ENCODE measurements at regions not wholly inside any gene's neighbourhood (a gene's known extent, or its start where the extent isn't known, plus 50 kb on each side); places are given as distances from the start of the nearest gene placed in this dataset.

DNA sequence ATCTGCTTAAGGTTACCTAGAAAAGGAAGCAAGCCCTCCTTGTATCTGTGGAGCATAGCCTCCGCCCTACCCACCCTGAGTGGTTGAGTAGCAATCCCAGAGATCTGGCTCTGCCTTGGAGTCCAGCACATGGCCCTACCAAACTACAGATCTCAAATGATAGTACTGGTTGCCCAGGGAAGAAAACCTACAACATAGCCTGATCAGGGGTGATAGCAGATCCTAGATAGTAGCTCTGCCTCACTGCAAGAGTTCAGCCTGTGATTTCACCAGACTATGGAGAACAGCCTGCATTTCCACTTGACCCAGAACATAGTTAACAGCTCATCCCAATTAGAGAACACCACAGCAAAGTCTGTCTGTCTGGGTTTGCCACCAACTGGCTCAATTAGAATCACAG lies 279.5 kb downstream of the ETNK1 start:
- no peaks in the 10 kb centered on the region for H4K20me1 ChIP-seq (ENCODE audit: insufficient read depth)
- no peaks in the 10 kb centered on the region for H3F3A ChIP-seq (ENCODE audit: insufficient read depth)
- no peak overlapping the region for H3K27ac ChIP-seq
- H3K9ac ChIP-seq, result no peak overlapping the region
- in situ Hi-C loops (cut with MboI), result no loop called here
- no peaks in the 10 kb centered on the region for H3K36me3 ChIP-seq (ENCODE audit: low read depth)
- H2AFZ ChIP-seq, result no peak overlapping the region
- H3K4me1 ChIP-seq (ENCODE audit: insufficient read depth), result no peaks in the 10 kb centered on the region
- no peak overlapping the region for H3K4me3 ChIP-seq
- no peaks in the 10 kb centered on the region for H3K27me3 ChIP-seq (replicated peaks; ENCODE audit: insufficient read depth)
- no peak for TF ChIP-seq EZH2 (IDR thresholded peaks at IDR 0.05; ENCODE audit: insufficient read depth, poor library complexity, severe bottlenecking)
- TF ChIP-seq EZH2phosphoT487 (IDR thresholded peaks at IDR 0.05; ENCODE audit: insufficient read depth, low read depth), result no peak
- DNase-seq, result no peak
- WGBS, 2 experiments (ENCODE audit: low coverage in 1 of 2, low lambda C conversion rate in 2 of 2, missing lambda C conversion rate in 2 of 2), result 10 to 17% methylated on average over 1 of the region's 1 CpG
- H3K9me2 ChIP-seq (ENCODE audit: insufficient read depth), result no peaks in the 10 kb centered on the region
- H3K4me2 ChIP-seq (ENCODE audit: unreplicated experiment), result no peak overlapping the region
- no peaks in the 10 kb centered on the region for H3K9me3 ChIP-seq (ENCODE audit: low read depth)
- H3K79me2 ChIP-seq (ENCODE audit: insufficient read depth), result no peaks in the 10 kb centered on the region

DNA sequence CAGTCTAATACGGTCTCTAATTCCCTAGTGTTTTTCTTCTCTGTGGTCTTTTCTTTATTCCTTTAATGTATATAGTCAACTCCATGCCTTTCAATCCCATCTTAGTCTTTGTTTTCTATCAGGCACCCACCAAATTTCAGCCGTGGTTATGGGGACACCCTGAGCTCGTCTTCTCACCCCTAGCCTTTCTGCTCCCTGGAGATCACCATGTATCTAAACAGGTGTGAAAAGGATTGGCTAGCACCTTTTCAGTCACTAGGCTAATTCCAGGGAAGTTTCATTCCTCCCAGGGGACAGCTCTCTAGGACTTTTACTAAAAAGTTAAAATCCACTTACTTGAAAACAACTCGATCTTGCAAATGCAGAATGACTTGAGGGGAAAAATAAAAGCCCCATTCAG lies 291.3 kb downstream of the ETNK1 start:
- no peak for TF ChIP-seq EZH2 (IDR thresholded peaks at IDR 0.05; ENCODE audit: insufficient read depth, poor library complexity, severe bottlenecking)
- TF ChIP-seq EZH2phosphoT487 (IDR thresholded peaks at IDR 0.05; ENCODE audit: insufficient read depth, low read depth), result no peak
- Histone ChIP-seq H3K27ac (no peak overlapping the region), H2AFZ (no peak overlapping the region), H3K9ac (no peak overlapping the region), H3F3A (ENCODE audit: insufficient read depth) (no peaks in the 10 kb centered on the region), H3K4me3 (no peak overlapping the region), H3K79me2 (ENCODE audit: insufficient read depth) (no peaks in the 10 kb centered on the region), H4K20me1 (ENCODE audit: insufficient read depth) (no peaks in the 10 kb centered on the region), H3K9me3 (ENCODE audit: low read depth) (no peaks in the 10 kb centered on the region), H3K36me3 (ENCODE audit: low read depth) (no peaks in the 10 kb centered on the region), H3K9me2 (ENCODE audit: insufficient read depth) (no peaks in the 10 kb centered on the region), H3K4me1 (ENCODE audit: insufficient read depth) (no peaks in the 10 kb centered on the region), H3K4me2 (ENCODE audit: unreplicated experiment) (no peak overlapping the region), H3K27me3 (replicated peaks; ENCODE audit: insufficient read depth) (no peaks in the 10 kb centered on the region; the same call in 1 of the 2 replicates)
- 24 to 30% methylated on average over 4 of the region's 4 CpGs for WGBS, 2 experiments (ENCODE audit: low coverage in 1 of 2, low lambda C conversion rate in 2 of 2, missing lambda C conversion rate in 2 of 2)
- no peak for DNase-seq
- in situ Hi-C loops (cut with MboI), result no loop called here

DNA sequence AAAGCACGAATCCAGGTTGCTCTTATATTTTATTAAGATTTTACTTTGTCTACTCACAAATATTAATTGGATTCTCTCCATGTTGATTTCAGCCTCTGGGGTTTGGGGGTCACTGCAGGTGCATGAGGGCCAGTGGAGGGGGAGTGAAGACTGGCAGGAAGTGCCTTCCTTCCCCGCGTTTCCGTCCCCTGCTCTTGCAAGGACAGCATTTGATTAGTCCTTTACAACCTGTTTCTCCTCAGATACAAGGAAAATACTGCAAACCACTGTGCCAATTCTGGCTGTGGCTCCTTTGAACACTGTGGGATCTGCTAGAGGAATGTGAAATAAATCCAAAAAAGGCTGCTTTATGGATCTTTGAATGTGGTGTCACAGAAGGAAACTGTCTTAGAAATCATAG lies 291.8 kb downstream of the ETNK1 start:
- H3K27ac ChIP-seq, result no peak overlapping the region
- no peaks in the 10 kb centered on the region for H3K9me3 ChIP-seq (ENCODE audit: low read depth)
- no peak overlapping the region for H3K9ac ChIP-seq
- in situ Hi-C loops (cut with MboI), result no loop called here
- H3K79me2 ChIP-seq (ENCODE audit: insufficient read depth), result no peaks in the 10 kb centered on the region
- H3K9me2 ChIP-seq (ENCODE audit: insufficient read depth), result no peaks in the 10 kb centered on the region
- no peak overlapping the region for H3K4me2 ChIP-seq (ENCODE audit: unreplicated experiment)
- no peaks in the 10 kb centered on the region; the same call in 1 of the 2 replicates for H3K27me3 ChIP-seq (replicated peaks; ENCODE audit: insufficient read depth)
- H2AFZ ChIP-seq, result no peak overlapping the region
- H3K4me3 ChIP-seq, result no peak overlapping the region
- H3K36me3 ChIP-seq (ENCODE audit: low read depth), result no peaks in the 10 kb centered on the region
- DNase-seq, result no peak
- no peaks in the 10 kb centered on the region for H3F3A ChIP-seq (ENCODE audit: insufficient read depth)
- TF ChIP-seq EZH2 (IDR thresholded peaks at IDR 0.05; ENCODE audit: insufficient read depth, poor library complexity, severe bottlenecking) (no peak), EZH2phosphoT487 (IDR thresholded peaks at IDR 0.05; ENCODE audit: insufficient read depth, low read depth) (no peak)
- no peaks in the 10 kb centered on the region for H4K20me1 ChIP-seq (ENCODE audit: insufficient read depth)
- no peaks in the 10 kb centered on the region for H3K4me1 ChIP-seq (ENCODE audit: insufficient read depth)
- WGBS, 2 experiments (ENCODE audit: low coverage in 1 of 2, low lambda C conversion rate in 2 of 2, missing lambda C conversion rate in 2 of 2), result 0 to 4% methylated on average over 4 of the region's 4 CpGs

DNA sequence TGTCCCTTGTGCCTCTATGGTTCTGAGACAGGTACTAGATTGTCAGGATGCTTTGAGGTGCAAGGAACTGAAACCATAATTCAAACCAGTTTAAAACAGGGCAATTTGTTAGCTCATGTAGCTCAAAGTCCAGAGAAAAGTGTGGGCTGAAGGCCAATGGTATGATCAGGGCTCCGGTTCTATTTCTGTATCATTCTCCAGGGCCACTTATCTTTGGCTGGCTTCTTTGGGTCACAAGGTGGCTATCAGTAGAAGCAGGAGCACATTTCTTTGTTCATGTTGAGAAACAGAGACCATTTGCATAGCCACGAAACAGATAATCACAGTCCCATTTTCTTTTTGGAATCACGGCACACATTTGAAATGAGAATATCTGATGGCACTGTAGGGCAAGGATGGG lies 294.9 kb downstream of the ETNK1 start:
- H3K27me3 ChIP-seq (replicated peaks; ENCODE audit: insufficient read depth), result no peaks in the 10 kb centered on the region
- in situ Hi-C loops (cut with MboI), result no loop called here
- no peak overlapping the region for H3K9ac ChIP-seq
- H3K4me1 ChIP-seq (ENCODE audit: insufficient read depth), result no peaks in the 10 kb centered on the region
- H2AFZ ChIP-seq, result no peak overlapping the region
- TF ChIP-seq EZH2 (IDR thresholded peaks at IDR 0.05; ENCODE audit: insufficient read depth, poor library complexity, severe bottlenecking), result no peak
- TF ChIP-seq EZH2phosphoT487 (IDR thresholded peaks at IDR 0.05; ENCODE audit: insufficient read depth, low read depth), result no peak
- no peaks in the 10 kb centered on the region for H3F3A ChIP-seq (ENCODE audit: insufficient read depth)
- no peak for DNase-seq
- no peaks in the 10 kb centered on the region for H3K9me3 ChIP-seq (ENCODE audit: low read depth)
- H3K4me2 ChIP-seq (ENCODE audit: unreplicated experiment), result no peak overlapping the region
- H3K9me2 ChIP-seq (ENCODE audit: insufficient read depth), result no peaks in the 10 kb centered on the region
- WGBS, 2 experiments (ENCODE audit: low coverage in 1 of 2, low lambda C conversion rate in 2 of 2, missing lambda C conversion rate in 2 of 2), result 27 to 33% methylated on average over 3 of the region's 3 CpGs
- H3K4me3 ChIP-seq, result no peak overlapping the region
- H3K79me2 ChIP-seq (ENCODE audit: insufficient read depth), result no peaks in the 10 kb centered on the region
- H3K36me3 ChIP-seq (ENCODE audit: low read depth), result no peaks in the 10 kb centered on the region
- no peaks in the 10 kb centered on the region for H4K20me1 ChIP-seq (ENCODE audit: insufficient read depth)
- no peak overlapping the region for H3K27ac ChIP-seq

DNA sequence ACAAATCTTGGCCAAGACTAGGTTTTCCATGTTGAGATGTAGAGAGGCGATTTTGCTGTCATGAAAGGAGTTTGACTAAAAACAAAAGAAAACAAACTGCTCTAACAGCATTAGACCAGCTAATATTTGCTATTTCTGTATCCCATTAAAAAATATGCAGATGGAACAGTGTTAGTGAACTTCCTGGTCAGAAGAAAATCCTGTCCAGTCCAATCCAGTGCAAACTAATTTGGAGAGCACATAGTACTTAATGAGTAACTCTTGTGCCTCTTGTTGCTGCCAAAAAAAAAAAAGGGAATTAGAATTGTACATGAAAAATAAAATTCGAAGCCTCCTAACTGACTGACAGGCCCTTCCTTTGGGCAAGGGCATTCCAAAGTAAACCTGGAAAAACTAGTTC lies 298.8 kb downstream of the ETNK1 start:
- no peak overlapping the region for H3K4me3 ChIP-seq
- H3K27me3 ChIP-seq (replicated peaks; ENCODE audit: insufficient read depth), result no peaks in the 10 kb centered on the region
- H3K36me3 ChIP-seq (ENCODE audit: low read depth), result no peaks in the 10 kb centered on the region
- no peak overlapping the region for H2AFZ ChIP-seq
- no peaks in the 10 kb centered on the region for H3K79me2 ChIP-seq (ENCODE audit: insufficient read depth)
- H3K27ac ChIP-seq, result no peak overlapping the region
- no peaks in the 10 kb centered on the region for H3F3A ChIP-seq (ENCODE audit: insufficient read depth)
- TF ChIP-seq EZH2phosphoT487 (IDR thresholded peaks at IDR 0.05; ENCODE audit: insufficient read depth, low read depth) (no peak), EZH2 (IDR thresholded peaks at IDR 0.05; ENCODE audit: insufficient read depth, poor library complexity, severe bottlenecking) (no peak)
- H3K4me1 ChIP-seq (ENCODE audit: insufficient read depth), result no peaks in the 10 kb centered on the region
- H3K4me2 ChIP-seq (ENCODE audit: unreplicated experiment), result no peak overlapping the region
- WGBS, 2 experiments (ENCODE audit: low coverage in 1 of 2, low lambda C conversion rate in 2 of 2, missing lambda C conversion rate in 2 of 2), result 11 to 21% methylated on average over 2 of the region's 2 CpGs
- no peaks in the 10 kb centered on the region for H3K9me2 ChIP-seq (ENCODE audit: insufficient read depth)
- in situ Hi-C loops (cut with MboI), result no loop called here
- no peak for DNase-seq
- no peak overlapping the region for H3K9ac ChIP-seq
- H3K9me3 ChIP-seq (ENCODE audit: low read depth), result no peaks in the 10 kb centered on the region
- no peaks in the 10 kb centered on the region for H4K20me1 ChIP-seq (ENCODE audit: insufficient read depth)

All from GM23248 (cell line).